ENCODE measurements at regions not wholly inside any gene's neighbourhood (a gene's known extent, or its start where the extent isn't known, plus 50 kb on each side); places are given as distances from the start of the nearest gene placed in this dataset.

GRCh38 chr3:82520846-82521245 is 759.4 kb upstream of the GBE1 start:
- H3K9me3 ChIP-seq: no peaks in the 10 kb centered on the region
- ChIA-PET CTCF (no interaction called here), POLR2A (no interaction called here)
- no peak overlapping the region for H3K4me2 ChIP-seq
- WGBS (ENCODE audit: missing lambda C conversion rate): 17% methylated on average over 2 of the region's 2 CpGs
- TF ChIP-seq FOSL2 (IDR thresholded peaks at IDR 0.05) (no peak), FOSL2 (CRISPR knock-in tag; IDR thresholded peaks at IDR 0.05) (no peak), CBX8 (IDR thresholded peaks at IDR 0.05) (no peak), HOXA7 (CRISPR knock-in tag; IDR thresholded peaks at IDR 0.05) (no peak), RCOR1 (IDR thresholded peaks at IDR 0.05; ENCODE audit: low read depth, low read length) (no peak), REST (IDR thresholded peaks at IDR 0.05) (no peak), RNF2 (IDR thresholded peaks at IDR 0.05; ENCODE audit: borderline replicate concordance, low read depth) (no peak), JUN (IDR thresholded peaks at IDR 0.05) (no peak), RFX5 (IDR thresholded peaks at IDR 0.05) (no peak), MYC (IDR thresholded peaks at IDR 0.05; ENCODE audit: borderline replicate concordance, low read length) (no peak), MAFK (IDR thresholded peaks at IDR 0.05; ENCODE audit: partially characterized antibody) (no peak), CEBPB (IDR thresholded peaks at IDR 0.05) (no peak), PHF8 (IDR thresholded peaks at IDR 0.05; ENCODE audit: borderline replicate concordance, low read depth) (no peak), FOXS1 (CRISPR knock-in tag; IDR thresholded peaks at IDR 0.05) (no peak), CHD2 (IDR thresholded peaks at IDR 0.05; ENCODE audit: low read length, partially characterized antibody) (no peak)
- FAIRE-seq (no peak), DNase-seq (ENCODE audit: low read depth in 1 of 2, low spot score in 1 of 2) (no peak), ATAC-seq (no peak)
- no peak overlapping the region for H3K27ac ChIP-seq
- H3K4me3 ChIP-seq: no peak overlapping the region
- H3K4me1 ChIP-seq: no peaks in the 10 kb centered on the region

- 40% methylated on average over 12 of the region's 16 CpGs for WGBS (ENCODE audit: missing lambda C conversion rate)
- no peak overlapping the region for H3K27ac ChIP-seq
- no peak for ATAC-seq
- no peak for FAIRE-seq
- ChIA-PET POLR2A (no interaction called here), CTCF (interaction anchor here (0.9 kb wide), 1 partner anchor 12 kb away, joined by 3 read pairs; no protein-coding TSS in a partner anchor)
- H3K9me3 ChIP-seq: no peaks in the 10 kb centered on the region
- no peaks in the 10 kb centered on the region for H3K4me1 ChIP-seq
- no peak for DNase-seq (ENCODE audit: low read depth in 1 of 2, low spot score in 1 of 2)
- H3K4me2 ChIP-seq: no peak overlapping the region
- H3K4me3 ChIP-seq: no peak overlapping the region
- TF ChIP-seq HES2 (IDR thresholded peaks at IDR 0.05): no peak
- no peak for TF ChIP-seq E2F6 (IDR thresholded peaks at IDR 0.05; ENCODE audit: borderline replicate concordance, low read depth)
- no peak for TF ChIP-seq MAX (IDR thresholded peaks at IDR 0.05)
- no peak for TF ChIP-seq MAZ (IDR thresholded peaks at IDR 0.05; ENCODE audit: borderline replicate concordance, low read depth, low read length)
- TF ChIP-seq CBX8 (IDR thresholded peaks at IDR 0.05): no peak
- no peak for TF ChIP-seq POLR2AphosphoS2 (conservative IDR thresholded peaks at IDR 0.05; ENCODE audit: low read length)
- TF ChIP-seq NR3C1 (IDR thresholded peaks at IDR 0.05): no peak
- no peak for TF ChIP-seq RFX5 (IDR thresholded peaks at IDR 0.05)
- TF ChIP-seq REST (IDR thresholded peaks at IDR 0.05): no peak
- TF ChIP-seq HDAC2 (IDR thresholded peaks at IDR 0.05): no peak
Observed at GRCh38 chr3:82509951-82510603, 748.6 kb upstream of the GBE1 start.
